HEK293T (cell line): ENCODE measurements at regions not wholly inside any gene's neighbourhood (a gene's known extent, or its start where the extent isn't known, plus 50 kb on each side); places are given as distances from the start of the nearest gene placed in this dataset.

Experiments used
- BHLHE40 ChIP-seq: fragments of 450-650 bp; IDR thresholded peaks from 2 replicates; pipeline ENCODE4 v1.6.1; 2016; ENCODE audit warnings: mild to moderate bottlenecking, moderate library complexity, borderline replicate concordance
- ELF4 ChIP-seq: fragments of 450-650 bp; IDR thresholded peaks from 2 replicates; pipeline ENCODE4 v1.6.1; 2017; ENCODE audit warnings: antibody characterized with exemption
- FOXA1 ChIP-seq: fragments of 450-650 bp; IDR thresholded peaks from 2 replicates; pipeline ENCODE4 v1.6.1; 2016; ENCODE audit warnings: mild to moderate bottlenecking
- ZNF384 ChIP-seq: fragments of 450-650 bp; IDR thresholded peaks from 2 replicates; pipeline ENCODE4 v1.6.1; 2016
- TF ChIP-seq, protein P1 (sequence below): fragments of 450-650 bp; IDR thresholded peaks from 2 replicates; pipeline ENCODE4 v1.6.1; 2016

- TF ChIP-seq ELF4 = no peak
- TF ChIP-seq ZNF384 = no peak
- TF ChIP-seq FOXA1 = no peak
- TF ChIP-seq BHLHE40 = no peak
- TF ChIP-seq, protein P1, sequence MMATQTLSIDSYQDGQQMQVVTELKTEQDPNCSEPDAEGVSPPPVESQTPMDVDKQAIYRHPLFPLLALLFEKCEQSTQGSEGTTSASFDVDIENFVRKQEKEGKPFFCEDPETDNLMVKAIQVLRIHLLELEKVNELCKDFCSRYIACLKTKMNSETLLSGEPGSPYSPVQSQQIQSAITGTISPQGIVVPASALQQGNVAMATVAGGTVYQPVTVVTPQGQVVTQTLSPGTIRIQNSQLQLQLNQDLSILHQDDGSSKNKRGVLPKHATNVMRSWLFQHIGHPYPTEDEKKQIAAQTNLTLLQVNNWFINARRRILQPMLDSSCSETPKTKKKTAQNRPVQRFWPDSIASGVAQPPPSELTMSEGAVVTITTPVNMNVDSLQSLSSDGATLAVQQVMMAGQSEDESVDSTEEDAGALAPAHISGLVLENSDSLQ = no peak
Observed at GRCh38 chr3:66145408-66145733, 75.4 kb upstream of the SLC25A26 start.
